HepG2 (cell line): ENCODE measurements at regions not wholly inside any gene's neighbourhood (a gene's known extent, or its start where the extent isn't known, plus 50 kb on each side); places are given as distances from the start of the nearest gene placed in this dataset.

Source experiments
- ATAC-seq: fragments of 200-7000 bp; cut with Tn5 transposase; 3 replicates; pipeline ENCODE4 v1.9.1; 2020; ENCODE audit warnings: mild to moderate bottlenecking, moderate library complexity
- BruUV-seq: library from RNA; stranded (reverse); fragments of 400-500 nt; replicated peaks from 2 replicates; lab custom pipeline; 2021; lab: Mats Ljungman, UMichigan
- CTCF ChIA-PET: fragments of 300-600 bp; formaldehyde crosslinking; extraction: SDS; loops from one replicate; lab custom pipeline; 2021; ENCODE audit warnings: low total read pairs, inconsistent platforms, low intra/inter-chr PET ratio; lab: Yijun Ruan, JAX
- POLR2A ChIA-PET: fragments of 350-600 bp; sonication (Branson Sonifier 250); formaldehyde crosslinking; loops from one replicate; lab custom pipeline; 2020; ENCODE audit warnings: antibody characterized with exemption, inconsistent platforms; lab: Yijun Ruan, JAX
- DNase-seq: peaks from one replicate; pipeline ENCODE4 v3.0.0-alpha.2; 2015; ENCODE audit warnings: low spot score
- FAIRE-seq: peaks from 3 replicates; lab custom pipeline; 2011; peaks lifted over from hg19 to GRCh38; lab: Jason Lieb, UNC
- H2AFZ ChIP-seq: one replicate; pipeline ENCODE4 v1.6.1; 2011; ENCODE audit warnings: low read length, inconsistent platforms
- H3K27ac ChIP-seq: fragments of 300-600 bp; 3 replicates; pipeline ENCODE4 v1.8.0; 2011; ENCODE audit warnings: mixed run types, mild to moderate bottlenecking, mixed read lengths, low read length, inconsistent platforms; ENCODE audit not compliant: insufficient read depth; ENCODE audit errors: extremely low read length
- H3K27me3 ChIP-seq, 2 experiments: fragments of 200-600 bp in 1 of 2; 2 replicates in 1 of 2; 3 replicates in 1 of 2; pipeline versions ENCODE4 v1.6.0 to v1.8.0; 2011; ENCODE audit warnings: low read length in 2 of 2, mild to moderate bottlenecking in 2 of 2, moderate library complexity in 2 of 2, inconsistent platforms in 1 of 2; ENCODE audit not compliant: insufficient read depth in 2 of 2, control insufficient read depth in 1 of 2
- H3K36me3 ChIP-seq, 2 experiments: fragments of 200-600 bp in 1 of 2; replicated peaks in 1 of 2; 2 replicates in 1 of 2; 3 replicates in 1 of 2; pipeline versions ENCODE4 v1.5.1 to v1.8.0; 2011; ENCODE audit warnings: low read length in 2 of 2, inconsistent platforms in 1 of 2; ENCODE audit not compliant: insufficient read depth in 2 of 2, control insufficient read depth in 1 of 2
- H3K4me1 ChIP-seq: 2 replicates; pipeline ENCODE4 v1.5.1; 2012; ENCODE audit warnings: low read length, inconsistent platforms; ENCODE audit not compliant: insufficient read depth
- H3K4me2 ChIP-seq: 2 replicates; pipeline ENCODE4 v1.6.0; 2011; ENCODE audit warnings: low read depth, low read length, inconsistent platforms
- H3K4me3 ChIP-seq, 3 experiments: fragments of 200-600 bp in 1 of 3; sonication (generic), shearing (Covaris generic) in 1 of 3; replicated peaks in 1 of 3; 2 replicates each; pipeline ENCODE4 v1.5.1; 2011 to 2016; ENCODE audit warnings: low read length in 3 of 3, inconsistent platforms in 2 of 3, low read depth in 2 of 3, mild to moderate bottlenecking in 2 of 3, control low read depth in 1 of 3, mixed read lengths in 1 of 3; ENCODE audit not compliant: insufficient read depth in 1 of 3
- H3K79me2 ChIP-seq: one replicate; pipeline ENCODE4 v1.6.1; 2011; ENCODE audit warnings: low read length, inconsistent platforms; ENCODE audit not compliant: insufficient read depth
- H3K9ac ChIP-seq: 2 replicates; pipeline ENCODE4 v1.6.0; 2011; ENCODE audit warnings: mild to moderate bottlenecking, low read depth, low read length, inconsistent platforms; ENCODE audit not compliant: insufficient read depth
- H3K9me3 ChIP-seq: 2 replicates; pipeline ENCODE4 v1.5.1; 2012; ENCODE audit warnings: mild to moderate bottlenecking, low read length
- H4K20me1 ChIP-seq: 2 replicates; pipeline ENCODE4 v1.6.0; 2011; ENCODE audit warnings: inconsistent platforms, mild to moderate bottlenecking, low read length, moderate library complexity; ENCODE audit not compliant: insufficient read depth
- ARNT2 ChIP-seq: sonication (generic); formaldehyde crosslinking; IDR thresholded peaks from 2 replicates; pipeline ENCODE4 v1.8.0; 2022; ENCODE audit warnings: mild to moderate bottlenecking, low read depth, missing genetic modification reagents, moderate library complexity
- MAX ChIP-seq: IDR thresholded peaks from 2 replicates; pipeline ENCODE4 v1.6.1; 2012; ENCODE audit warnings: inconsistent platforms
- MLLT10 ChIP-seq: sonication (generic); formaldehyde crosslinking; IDR thresholded peaks from 2 replicates; pipeline ENCODE4 v1.4.0; 2020; ENCODE audit warnings: missing genetic modification reagents
- SNAPC5 ChIP-seq: sonication (generic); formaldehyde crosslinking; IDR thresholded peaks from 2 replicates; pipeline ENCODE4 v1.8.1; 2023; ENCODE audit warnings: mild to moderate bottlenecking, missing genetic modification reagents, borderline replicate concordance
- SRSF9 ChIP-seq: fragments of 200-400 bp; formaldehyde crosslinking; IDR thresholded peaks from 2 replicates; pipeline ENCODE4 v1.6.1; 2018; ENCODE audit warnings: borderline replicate concordance, mild to moderate bottlenecking, low read depth, low read length; ENCODE audit not compliant: insufficient read depth, poor library complexity, severe bottlenecking
- ZNF224 ChIP-seq: sonication (generic); formaldehyde crosslinking; IDR thresholded peaks from 2 replicates; pipeline ENCODE4 v1.5.0; 2020; ENCODE audit warnings: mild to moderate bottlenecking, missing genetic modification reagents
- ZNF737 ChIP-seq: sonication (generic); formaldehyde crosslinking; IDR thresholded peaks from 2 replicates; pipeline ENCODE4 v1.5.0; 2020; ENCODE audit warnings: missing genetic modification reagents, mild to moderate bottlenecking, borderline replicate concordance
- ZNF83 ChIP-seq: sonication (generic); formaldehyde crosslinking; IDR thresholded peaks from 2 replicates; pipeline ENCODE4 v1.4.0; 2020; ENCODE audit warnings: missing genetic modification reagents, mild to moderate bottlenecking, borderline replicate concordance
- WGBS: methylation state at CpG from one replicate; pipeline ENCODE4 v1.1.6; 2017; ENCODE audit warnings: low lambda C conversion rate; 5-methylcytosine and 5-hydroxymethylcytosine counted together
- in situ Hi-C: cut with HindIII; loops from 2 replicates; pipeline ENCODE4 v1.10.0; 2017; ENCODE audit warnings: low pct_unique_long_range_greater_than_20kb; ENCODE audit not compliant: extremely low pct_ligation_motif_present
- intact Hi-C: fragments of 100-400 bp; cut with micrococcal nuclease; formaldehyde crosslinking; loops from one replicate; pipeline ENCODE4 v1.10.0; 2022; ENCODE audit not compliant: unreplicated experiment
- small RNA-seq, 3 experiments: library from RNA; depleted of rRNA; stranded (forward); fragments of <200 nt; gene quantifications; one replicate each; pipeline ENCODE3, GENCODE V24; 2012; ENCODE audit warnings: low read depth in 2 of 3, low replicate concordance in 1 of 3; ENCODE audit not compliant: insufficient read length in 3 of 3, insufficient read depth in 2 of 3

GRCh38 chr4:52529983-52530382 lies 129.1 kb downstream of the USP46 start (continued):
- TF ChIP-seq ZNF737 (CRISPR knock-in tag) (no peak), MAX (no peak)

- TF ChIP-seq ZNF83 (CRISPR knock-in tag), result no peak
- no peak for TF ChIP-seq MLLT10 (CRISPR knock-in tag)
- TF ChIP-seq ZNF224 (CRISPR knock-in tag), result no peak
- TF ChIP-seq ARNT2, result no peak
- TF ChIP-seq SNAPC5 (CRISPR knock-in tag), result no peak
- TF ChIP-seq SRSF9, result no peak
- DNase-seq, result no peak
- H3K9me3 ChIP-seq, result no peaks in the 10 kb centered on the region
- intact Hi-C loops (no loop called here), in situ Hi-C loops (no loop called here)
- ChIA-PET CTCF (no interaction called here), POLR2A (no interaction called here)
- H2AFZ ChIP-seq, result no peak overlapping the region
- 42% methylated on average over 4 of the region's 5 CpGs for WGBS
- no peak for ATAC-seq
- no peak overlapping the region for H3K4me2 ChIP-seq
- no peaks in the 10 kb centered on the region for H3K36me3 ChIP-seq
- no peaks in the 10 kb centered on the region for H3K79me2 ChIP-seq
- H3K27me3 ChIP-seq, result no peaks in the 10 kb centered on the region; a peak in 1 of 5 replicates
- H3K4me3 ChIP-seq, result no peak overlapping the region
- no peak overlapping the region for H3K27ac ChIP-seq
- BruUV-seq, result no TSS peak
- no peaks in the 10 kb centered on the region for H4K20me1 ChIP-seq
- no peaks in the 10 kb centered on the region for H3K4me1 ChIP-seq
- no peak overlapping the region for H3K9ac ChIP-seq
- FAIRE-seq, result no peak
These were observed 123.3 kb downstream of the USP46 start for GRCh38 chr4:52535793-52536192.

Small RNAs in the stretch of these regions (small RNA-seq; reads per million reads assigned to genes)
- gene RNU6-1252P, result 0 reads per million in 3 experiments
